Duodenal mucosa (tissue), 2 donors: ENCODE measurements at regions not wholly inside any gene's neighbourhood (a gene's known extent, or its start where the extent isn't known, plus 50 kb on each side); places are given as distances from the start of the nearest gene placed in this dataset.

ENCODE experiments used
- H3K27ac ChIP-seq: one replicate; pipeline ENCODE4 v1.7.0; 2013; ENCODE audit warnings: low read depth, low read length
- H3K27me3 ChIP-seq, 2 donors: one replicate each; pipeline ENCODE4 v1.7.0; 2013; ENCODE audit warnings: low read length in 2 of 2, control low read depth in 1 of 2; ENCODE audit not compliant: insufficient read depth in 2 of 2, control insufficient read depth in 1 of 2
- H3K36me3 ChIP-seq, 2 donors: one replicate each; pipeline ENCODE4 v1.7.0; 2013; ENCODE audit warnings: low read length in 2 of 2, control low read depth in 1 of 2; ENCODE audit not compliant: insufficient read depth in 2 of 2, control insufficient read depth in 1 of 2
- H3K4me1 ChIP-seq, 2 donors: one replicate each; pipeline ENCODE4 v1.7.0; 2013; ENCODE audit warnings: low read length in 2 of 2, control low read depth in 1 of 2; ENCODE audit not compliant: insufficient read depth in 2 of 2, control insufficient read depth in 1 of 2
- H3K4me3 ChIP-seq, 2 donors: one replicate each; pipeline ENCODE4 v1.7.0; 2013; ENCODE audit warnings: low read length in 2 of 2, low read depth in 1 of 2
- H3K9ac ChIP-seq, 2 donors: one replicate each; pipeline ENCODE4 v1.7.0; 2013; ENCODE audit warnings: low read length in 2 of 2, low read depth in 1 of 2
- H3K9me3 ChIP-seq, 2 donors: one replicate each; pipeline ENCODE4 v1.7.0; 2013; ENCODE audit warnings: low read length in 2 of 2, control low read depth in 1 of 2; ENCODE audit not compliant: control insufficient read depth in 1 of 2

GRCh38 chr11:39036021-39036420 lies 2423.4 kb downstream of the LRRC4C start:
- Histone ChIP-seq H3K9me3 (no peaks in the 10 kb centered on the region), H3K4me1 (no peaks in the 10 kb centered on the region), H3K27me3 (no peaks in the 10 kb centered on the region), H3K4me3 (no peak overlapping the region), H3K36me3 (no peaks in the 10 kb centered on the region), H3K9ac (no peak overlapping the region), H3K27ac (no peak overlapping the region)

GRCh38 chr11:39021539-39021938 lies 2423.5 kb upstream of the RAG2 start:
- no peaks in the 10 kb centered on the region for H3K36me3 ChIP-seq
- no peak overlapping the region for H3K9ac ChIP-seq
- H3K9me3 ChIP-seq: no peaks in the 10 kb centered on the region
- no peaks in the 10 kb centered on the region for H3K27me3 ChIP-seq
- no peak overlapping the region for H3K4me3 ChIP-seq
- H3K4me1 ChIP-seq: no peaks in the 10 kb centered on the region
- H3K27ac ChIP-seq: no peak overlapping the region

GRCh38 chr11:39011797-39012196 lies 2413.8 kb upstream of the RAG2 start:
- Histone ChIP-seq H3K27ac (no peak overlapping the region), H3K9ac (no peak overlapping the region), H3K9me3 (no peaks in the 10 kb centered on the region), H3K27me3 (no peaks in the 10 kb centered on the region), H3K36me3 (no peaks in the 10 kb centered on the region), H3K4me1 (no peaks in the 10 kb centered on the region), H3K4me3 (no peak overlapping the region)

- no peak overlapping the region for H3K27ac ChIP-seq
- H3K9me3 ChIP-seq: no peaks in the 10 kb centered on the region
- H3K9ac ChIP-seq: no peak overlapping the region
- H3K36me3 ChIP-seq: no peaks in the 10 kb centered on the region
- H3K27me3 ChIP-seq: no peaks in the 10 kb centered on the region
- H3K4me1 ChIP-seq: no peaks in the 10 kb centered on the region
- no peak overlapping the region for H3K4me3 ChIP-seq
These were observed 2392.8 kb upstream of the RAG2 start for GRCh38 chr11:38990841-38991240.

- H3K4me1 ChIP-seq: no peaks in the 10 kb centered on the region
- no peaks in the 10 kb centered on the region for H3K36me3 ChIP-seq
- H3K4me3 ChIP-seq: no peak overlapping the region
- H3K27me3 ChIP-seq: no peaks in the 10 kb centered on the region
- H3K27ac ChIP-seq: no peak overlapping the region
- no peak overlapping the region for H3K9ac ChIP-seq
- no peaks in the 10 kb centered on the region for H3K9me3 ChIP-seq
These were observed 2392.1 kb upstream of the RAG2 start for GRCh38 chr11:38990139-38990538.

- no peak overlapping the region for H3K9ac ChIP-seq
- H3K9me3 ChIP-seq: peaks cover 0 to 4% of the 10 kb centered on the region in 2 donors
- no peaks in the 10 kb centered on the region for H3K27me3 ChIP-seq
- H3K4me3 ChIP-seq: no peak overlapping the region
- H3K36me3 ChIP-seq: no peaks in the 10 kb centered on the region
- no peak overlapping the region for H3K27ac ChIP-seq
- no peaks in the 10 kb centered on the region for H3K4me1 ChIP-seq
These were observed 2390.9 kb upstream of the RAG2 start for GRCh38 chr11:38988908-38989307.

GRCh38 chr11:38972220-38972619 lies 2374.2 kb upstream of the RAG2 start:
- Histone ChIP-seq H3K36me3 (no peaks in the 10 kb centered on the region), H3K9ac (no peak overlapping the region), H3K4me3 (no peak overlapping the region), H3K9me3 (no peaks in the 10 kb centered on the region), H3K27ac (no peak overlapping the region), H3K27me3 (no peaks in the 10 kb centered on the region), H3K4me1 (no peaks in the 10 kb centered on the region)

- Histone ChIP-seq H3K4me1 (no peaks in the 10 kb centered on the region), H3K27me3 (no peaks in the 10 kb centered on the region), H3K9me3 (no peaks in the 10 kb centered on the region), H3K36me3 (no peaks in the 10 kb centered on the region), H3K4me3 (no peak overlapping the region), H3K27ac (no peak overlapping the region), H3K9ac (no peak overlapping the region)
These were observed 2373.1 kb upstream of the RAG2 start for GRCh38 chr11:38971141-38971540.

- Histone ChIP-seq H3K27me3 (no peaks in the 10 kb centered on the region), H3K36me3 (no peaks in the 10 kb centered on the region), H3K9ac (no peak overlapping the region), H3K9me3 (no peaks in the 10 kb centered on the region), H3K27ac (no peak overlapping the region), H3K4me1 (no peaks in the 10 kb centered on the region), H3K4me3 (no peak overlapping the region)
These were observed 2370.9 kb upstream of the RAG2 start for GRCh38 chr11:38968951-38969350.

- Histone ChIP-seq H3K9me3 (peaks cover 0 to under 1% of the 10 kb centered on the region in 2 donors), H3K27me3 (no peaks in the 10 kb centered on the region), H3K4me1 (no peaks in the 10 kb centered on the region), H3K36me3 (no peaks in the 10 kb centered on the region), H3K4me3 (no peak overlapping the region), H3K27ac (no peak overlapping the region), H3K9ac (no peak overlapping the region)
These were observed 2354.7 kb upstream of the RAG2 start for GRCh38 chr11:38952698-38953097.

GRCh38 chr11:38950867-38951266 lies 2352.8 kb upstream of the RAG2 start:
- H3K36me3 ChIP-seq: no peaks in the 10 kb centered on the region

More at GRCh38 chr11:38950867-38951266, 2352.8 kb upstream of the RAG2 start:
- Histone ChIP-seq H3K4me3 (no peak overlapping the region), H3K27ac (no peak overlapping the region), H3K9ac (no peak overlapping the region), H3K27me3 (no peaks in the 10 kb centered on the region), H3K9me3 (peaks cover 0 to 2% of the 10 kb centered on the region in 2 donors), H3K4me1 (no peaks in the 10 kb centered on the region)
